Stomach (tissue), 4 donors: ENCODE measurements at regions not wholly inside any gene's neighbourhood (a gene's known extent, or its start where the extent isn't known, plus 50 kb on each side); places are given as distances from the start of the nearest gene placed in this dataset.

Experiments
- CTCF ChIP-seq, 7 experiments: fragments of 450-650 bp in 4 of 7; fragments of 200-600 bp in 3 of 7; sonication (generic) in 3 of 7; IDR thresholded peaks; one replicate each; pipeline ENCODE4 v1.5.1; 2016 to 2019; ENCODE audit warnings: antibody characterized with exemption in 7 of 7, control low read depth in 2 of 7, mild to moderate bottlenecking in 1 of 7
- EP300 ChIP-seq: sonication (generic); formaldehyde crosslinking; IDR thresholded peaks from one replicate; pipeline ENCODE4 v1.6.1; 2017; ENCODE audit warnings: antibody characterized with exemption
- POLR2A ChIP-seq, 4 donors: fragments of 450-650 bp; IDR thresholded peaks; one replicate each; pipeline ENCODE4 v1.6.1; 2016; ENCODE audit warnings: antibody characterized with exemption in 4 of 4, control low read depth in 2 of 4, mild to moderate bottlenecking in 1 of 4, moderate library complexity in 1 of 4
- POLR2AphosphoS5 ChIP-seq, 3 donors: sonication (generic); formaldehyde crosslinking; IDR thresholded peaks; one replicate each; pipeline ENCODE4 v1.6.1; 2016; ENCODE audit warnings: antibody characterized with exemption in 3 of 3

- TF ChIP-seq EP300 (no peak), POLR2A (IDR thresholded peaks at IDR 0.05) (no peak), CTCF (IDR thresholded peaks at IDR 0.05) (no peak), POLR2AphosphoS5 (IDR thresholded peaks at IDR 0.05) (no peak)
Measured at GRCh38 chr11:134957540-134958335, 545.7 kb upstream of the B3GAT1 start.
